ENCODE measurements at regions not wholly inside any gene's neighbourhood (a gene's known extent, or its start where the extent isn't known, plus 50 kb on each side); places are given as distances from the start of the nearest gene placed in this dataset.

DNA sequence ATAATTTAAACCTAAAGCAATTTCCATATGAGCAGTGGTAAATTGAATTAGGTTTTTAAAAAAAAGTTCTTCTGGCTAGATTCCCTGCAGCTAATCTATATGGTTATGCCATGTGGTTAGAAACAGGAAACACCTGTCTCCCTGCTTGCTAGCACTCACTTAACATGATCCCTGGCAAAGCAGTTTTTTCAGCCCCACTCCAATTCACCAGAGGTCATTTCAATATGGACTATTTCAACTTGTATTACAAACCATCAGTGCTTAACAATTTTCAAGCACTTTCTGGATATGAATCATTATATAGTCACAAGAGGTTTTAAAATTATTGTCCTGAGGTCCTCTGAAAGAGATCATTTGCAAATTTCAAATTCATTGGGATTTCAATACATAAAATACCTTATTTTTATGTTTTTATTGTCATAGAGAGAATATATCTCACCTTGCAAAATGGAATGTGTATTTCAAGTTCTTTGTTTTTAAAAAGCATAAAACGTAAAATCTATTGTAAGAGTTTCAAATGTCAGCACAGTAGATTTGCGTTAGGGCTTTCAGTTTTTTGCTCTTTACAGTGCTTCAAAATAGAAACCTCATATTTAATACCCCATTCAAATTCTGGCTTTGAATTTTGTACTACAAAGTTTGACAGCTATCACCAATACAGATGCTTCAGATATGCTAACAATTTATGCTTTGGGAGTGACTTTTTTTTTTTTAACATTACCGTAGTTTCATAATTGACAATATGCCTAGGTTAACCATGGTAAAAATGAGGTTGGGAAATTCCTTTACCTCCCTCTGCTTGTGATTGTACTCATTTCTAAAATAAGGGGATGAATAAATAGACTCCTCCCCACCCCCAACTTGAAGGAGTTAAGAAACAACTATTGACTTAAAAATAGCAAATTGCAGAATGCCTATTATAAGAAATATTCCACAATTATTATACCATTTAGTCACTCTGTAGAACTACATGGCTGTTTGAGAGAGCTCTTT, 117.5 kb upstream of the HGF start:
- TF ChIP-seq POLR2AphosphoS5 (IDR thresholded peaks at IDR 0.05): no peak
- TF ChIP-seq EP300 (IDR thresholded peaks at IDR 0.05): no peak
- WGBS: 78% methylated on average over 3 of the region's 3 CpGs
- no peak for DNase-seq (ENCODE audit: extremely low spot score)
- H3K36me3 ChIP-seq: no peaks in the 10 kb centered on the region
- no peak overlapping the region for H3K4me3 ChIP-seq
- H3K4me1 ChIP-seq: no peaks in the 10 kb centered on the region
- no peaks in the 10 kb centered on the region for H3K27me3 ChIP-seq
- no peaks in the 10 kb centered on the region for H3K9me3 ChIP-seq
- no peak overlapping the region for H3K27ac ChIP-seq (replicated peaks in 1 of 4)
- intact Hi-C loops (cut with DNase I): no loop called here

DNA sequence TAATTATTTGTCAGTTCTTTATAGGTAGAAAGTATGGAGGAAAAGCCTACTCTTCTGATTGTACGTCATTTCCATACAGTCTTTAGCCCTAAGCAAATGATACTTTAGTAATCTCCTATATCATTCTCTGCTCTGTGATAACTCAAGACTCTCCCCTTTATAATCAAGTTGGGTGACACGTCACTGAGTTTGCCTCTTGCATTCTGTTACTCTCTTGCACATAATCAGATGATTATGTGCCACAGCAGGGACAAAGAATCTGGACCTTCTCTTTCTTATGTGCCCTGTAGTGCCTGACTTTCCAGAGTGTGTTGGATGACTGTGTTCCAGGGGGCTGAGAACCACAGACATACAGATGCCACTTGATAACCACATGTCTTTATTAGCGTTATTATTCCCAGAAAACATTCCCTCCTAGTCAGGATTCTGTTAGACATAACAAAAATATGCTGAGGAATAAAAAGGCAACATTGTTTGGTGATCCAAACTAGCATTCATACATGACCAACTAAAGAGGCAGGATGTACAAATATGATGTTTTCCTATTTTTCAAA, 116.4 kb upstream of the HGF start:
- intact Hi-C loops (cut with DNase I): no loop called here
- 86% methylated on average over 3 of the region's 3 CpGs for WGBS
- no peak for DNase-seq (ENCODE audit: extremely low spot score)
- H3K36me3 ChIP-seq: no peaks in the 10 kb centered on the region
- TF ChIP-seq POLR2AphosphoS5 (IDR thresholded peaks at IDR 0.05): no peak
- no peak for TF ChIP-seq EP300 (IDR thresholded peaks at IDR 0.05)
- TF ChIP-seq, protein P1, sequence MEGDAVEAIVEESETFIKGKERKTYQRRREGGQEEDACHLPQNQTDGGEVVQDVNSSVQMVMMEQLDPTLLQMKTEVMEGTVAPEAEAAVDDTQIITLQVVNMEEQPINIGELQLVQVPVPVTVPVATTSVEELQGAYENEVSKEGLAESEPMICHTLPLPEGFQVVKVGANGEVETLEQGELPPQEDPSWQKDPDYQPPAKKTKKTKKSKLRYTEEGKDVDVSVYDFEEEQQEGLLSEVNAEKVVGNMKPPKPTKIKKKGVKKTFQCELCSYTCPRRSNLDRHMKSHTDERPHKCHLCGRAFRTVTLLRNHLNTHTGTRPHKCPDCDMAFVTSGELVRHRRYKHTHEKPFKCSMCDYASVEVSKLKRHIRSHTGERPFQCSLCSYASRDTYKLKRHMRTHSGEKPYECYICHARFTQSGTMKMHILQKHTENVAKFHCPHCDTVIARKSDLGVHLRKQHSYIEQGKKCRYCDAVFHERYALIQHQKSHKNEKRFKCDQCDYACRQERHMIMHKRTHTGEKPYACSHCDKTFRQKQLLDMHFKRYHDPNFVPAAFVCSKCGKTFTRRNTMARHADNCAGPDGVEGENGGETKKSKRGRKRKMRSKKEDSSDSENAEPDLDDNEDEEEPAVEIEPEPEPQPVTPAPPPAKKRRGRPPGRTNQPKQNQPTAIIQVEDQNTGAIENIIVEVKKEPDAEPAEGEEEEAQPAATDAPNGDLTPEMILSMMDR (IDR thresholded peaks at IDR 0.05): no peak
- no peak for TF ChIP-seq POLR2A (IDR thresholded peaks at IDR 0.05; ENCODE audit: low read depth)
- no peak overlapping the region for H3K4me3 ChIP-seq
- no peaks in the 10 kb centered on the region for H3K27me3 ChIP-seq
- H3K4me1 ChIP-seq: no peaks in the 10 kb centered on the region
- H3K9me3 ChIP-seq: no peaks in the 10 kb centered on the region
- H3K27ac ChIP-seq (replicated peaks in 1 of 4): no peak overlapping the region

DNA sequence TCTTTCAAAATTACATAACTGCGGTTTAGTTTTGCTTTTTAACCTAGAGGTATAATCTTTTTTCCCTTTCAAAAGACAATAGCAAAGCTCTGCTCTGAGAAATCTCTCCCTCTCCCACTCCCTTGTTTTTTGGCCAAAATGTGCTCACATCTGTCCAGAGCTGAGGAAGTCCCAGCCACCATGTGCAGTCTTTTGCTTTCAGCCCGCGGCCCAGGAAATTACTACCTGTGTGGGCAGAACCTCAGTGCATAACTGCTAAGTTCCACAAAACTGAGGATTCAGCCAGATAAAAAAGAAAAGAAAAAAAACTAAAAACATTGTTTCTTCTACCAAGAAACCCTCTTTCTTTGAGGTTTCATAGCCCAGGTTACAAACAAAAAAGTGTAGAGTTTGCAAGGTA, 115.0 kb upstream of the HGF start:
- H3K27me3 ChIP-seq: no peaks in the 10 kb centered on the region
- WGBS: 67% methylated on average over 3 of the region's 3 CpGs
- no peak overlapping the region for H3K4me3 ChIP-seq
- H3K4me1 ChIP-seq: no peaks in the 10 kb centered on the region
- DNase-seq (ENCODE audit: extremely low spot score): no peak
- H3K9me3 ChIP-seq: no peaks in the 10 kb centered on the region
- no peak overlapping the region for H3K27ac ChIP-seq (replicated peaks in 1 of 4)
- H3K36me3 ChIP-seq: no peaks in the 10 kb centered on the region
- TF ChIP-seq POLR2AphosphoS5 (IDR thresholded peaks at IDR 0.05) (no peak), EP300 (IDR thresholded peaks at IDR 0.05) (no peak)
- intact Hi-C loops (cut with DNase I): no loop called here

- H3K4me3 ChIP-seq: no peak overlapping the region
- H3K36me3 ChIP-seq: no peaks in the 10 kb centered on the region
- H3K4me1 ChIP-seq: no peaks in the 10 kb centered on the region
- DNase-seq (ENCODE audit: extremely low spot score): no peak
- H3K27me3 ChIP-seq: no peaks in the 10 kb centered on the region
- TF ChIP-seq POLR2AphosphoS5 (IDR thresholded peaks at IDR 0.05) (no peak), POLR2A (IDR thresholded peaks at IDR 0.05; ENCODE audit: low read depth) (no peak)
- TF ChIP-seq, protein P1 (IDR thresholded peaks at IDR 0.05): no peak
- H3K27ac ChIP-seq (replicated peaks in 1 of 4): no peak overlapping the region
- 95% methylated on average over 7 of the region's 7 CpGs for WGBS
- no peaks in the 10 kb centered on the region for H3K9me3 ChIP-seq
- intact Hi-C loops (cut with DNase I): no loop called here
Observed at GRCh38 chr7:81883801-81884393, 114.0 kb upstream of the HGF start.

- Histone ChIP-seq H3K36me3 (no peaks in the 10 kb centered on the region), H3K4me1 (no peaks in the 10 kb centered on the region), H3K27ac (replicated peaks in 1 of 4) (no peak overlapping the region), H3K27me3 (no peaks in the 10 kb centered on the region), H3K9me3 (no peaks in the 10 kb centered on the region), H3K4me3 (no peak overlapping the region)
- intact Hi-C loops (cut with DNase I): no loop called here
- 65% methylated on average over 2 of the region's 2 CpGs for WGBS
- TF ChIP-seq POLR2A (IDR thresholded peaks at IDR 0.05; ENCODE audit: low read depth) (no peak), POLR2AphosphoS5 (IDR thresholded peaks at IDR 0.05) (no peak)
- TF ChIP-seq, protein P1 (IDR thresholded peaks at IDR 0.05): no peak
- DNase-seq (ENCODE audit: extremely low spot score): no peak
Observed at GRCh38 chr7:81882086-81882485, 112.2 kb upstream of the HGF start.
